ENCODE measurements at regions not wholly inside any gene's neighbourhood (a gene's known extent, or its start where the extent isn't known, plus 50 kb on each side); places are given as distances from the start of the nearest gene placed in this dataset.

GRCh38 chr1:101632548-101633272, 364.0 kb downstream of the OLFM3 start:
- DNase-seq (ENCODE audit: low spot score): no peak
- Histone ChIP-seq H3K36me3 (replicated peaks; ENCODE audit: insufficient read depth, low read depth) (no peaks in the 10 kb centered on the region), H3K4me3 (no peak overlapping the region), H3K27ac (no peak overlapping the region), H4K20me1 (ENCODE audit: insufficient read depth, poor library complexity, severe bottlenecking) (no peaks in the 10 kb centered on the region), H3K9me2 (replicated peaks; ENCODE audit: insufficient read depth) (no peaks in the 10 kb centered on the region), H3K4me1 (ENCODE audit: insufficient read depth) (no peaks in the 10 kb centered on the region), H2AFZ (no peak overlapping the region), H3K79me2 (no peaks in the 10 kb centered on the region), H3K27me3 (no peaks in the 10 kb centered on the region), H3K4me2 (no peak overlapping the region), H3K9me3 (ENCODE audit: low read depth) (no peaks in the 10 kb centered on the region)
- TF ChIP-seq EZH2 (IDR thresholded peaks at IDR 0.05; ENCODE audit: borderline replicate concordance): no peak
- TF ChIP-seq, protein P1, sequence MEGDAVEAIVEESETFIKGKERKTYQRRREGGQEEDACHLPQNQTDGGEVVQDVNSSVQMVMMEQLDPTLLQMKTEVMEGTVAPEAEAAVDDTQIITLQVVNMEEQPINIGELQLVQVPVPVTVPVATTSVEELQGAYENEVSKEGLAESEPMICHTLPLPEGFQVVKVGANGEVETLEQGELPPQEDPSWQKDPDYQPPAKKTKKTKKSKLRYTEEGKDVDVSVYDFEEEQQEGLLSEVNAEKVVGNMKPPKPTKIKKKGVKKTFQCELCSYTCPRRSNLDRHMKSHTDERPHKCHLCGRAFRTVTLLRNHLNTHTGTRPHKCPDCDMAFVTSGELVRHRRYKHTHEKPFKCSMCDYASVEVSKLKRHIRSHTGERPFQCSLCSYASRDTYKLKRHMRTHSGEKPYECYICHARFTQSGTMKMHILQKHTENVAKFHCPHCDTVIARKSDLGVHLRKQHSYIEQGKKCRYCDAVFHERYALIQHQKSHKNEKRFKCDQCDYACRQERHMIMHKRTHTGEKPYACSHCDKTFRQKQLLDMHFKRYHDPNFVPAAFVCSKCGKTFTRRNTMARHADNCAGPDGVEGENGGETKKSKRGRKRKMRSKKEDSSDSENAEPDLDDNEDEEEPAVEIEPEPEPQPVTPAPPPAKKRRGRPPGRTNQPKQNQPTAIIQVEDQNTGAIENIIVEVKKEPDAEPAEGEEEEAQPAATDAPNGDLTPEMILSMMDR (IDR thresholded peaks at IDR 0.05; ENCODE audit: poor library complexity): no peak
- no peak for TF ChIP-seq EZH2phosphoT487 (IDR thresholded peaks at IDR 0.05; ENCODE audit: low read depth, severe bottlenecking, unreplicated experiment)
- 70% methylated on average over 5 of the region's 5 CpGs for WGBS (ENCODE audit: low lambda C conversion rate, missing lambda C conversion rate)

DNA sequence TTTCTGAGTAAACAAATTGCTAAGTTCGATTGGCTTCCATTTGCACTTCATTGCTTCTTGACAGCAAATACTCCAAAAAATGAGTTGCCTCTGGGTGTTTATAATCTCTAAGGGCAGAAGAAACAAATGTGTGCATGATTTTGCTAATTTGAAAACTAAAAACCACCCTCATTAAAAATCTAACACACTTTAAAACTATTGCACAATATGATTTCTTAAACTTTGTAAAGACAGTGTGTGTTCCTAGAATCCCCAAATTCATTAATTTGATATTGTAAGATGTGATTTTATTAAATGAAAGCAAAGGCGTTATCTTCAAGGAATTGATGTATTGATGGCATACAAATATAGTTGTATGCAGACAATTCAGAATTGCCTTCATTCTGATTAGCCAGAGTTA, 350.9 kb downstream of the OLFM3 start:
- no peak for DNase-seq (ENCODE audit: low spot score)
- 78% methylated on average over 2 of the region's 2 CpGs for WGBS (ENCODE audit: low lambda C conversion rate, missing lambda C conversion rate)
- H3K79me2 ChIP-seq: no peaks in the 10 kb centered on the region
- no peak overlapping the region for H2AFZ ChIP-seq
- H3K27me3 ChIP-seq: no peaks in the 10 kb centered on the region
- H3K36me3 ChIP-seq (replicated peaks; ENCODE audit: insufficient read depth, low read depth): no peaks in the 10 kb centered on the region
- H3K4me1 ChIP-seq (ENCODE audit: insufficient read depth): no peaks in the 10 kb centered on the region
- H3K9me2 ChIP-seq (replicated peaks; ENCODE audit: insufficient read depth): no peaks in the 10 kb centered on the region
- H3K27ac ChIP-seq: no peak overlapping the region
- H3K9me3 ChIP-seq (ENCODE audit: low read depth): no peaks in the 10 kb centered on the region
- no peak overlapping the region for H3K4me3 ChIP-seq
- H4K20me1 ChIP-seq (ENCODE audit: insufficient read depth, poor library complexity, severe bottlenecking): no peaks in the 10 kb centered on the region
- no peak for TF ChIP-seq EZH2 (IDR thresholded peaks at IDR 0.05; ENCODE audit: borderline replicate concordance)
- TF ChIP-seq, protein P1 (IDR thresholded peaks at IDR 0.05; ENCODE audit: poor library complexity): no peak
- TF ChIP-seq EZH2phosphoT487 (IDR thresholded peaks at IDR 0.05; ENCODE audit: low read depth, severe bottlenecking, unreplicated experiment): no peak
- no peak overlapping the region for H3K4me2 ChIP-seq

DNA sequence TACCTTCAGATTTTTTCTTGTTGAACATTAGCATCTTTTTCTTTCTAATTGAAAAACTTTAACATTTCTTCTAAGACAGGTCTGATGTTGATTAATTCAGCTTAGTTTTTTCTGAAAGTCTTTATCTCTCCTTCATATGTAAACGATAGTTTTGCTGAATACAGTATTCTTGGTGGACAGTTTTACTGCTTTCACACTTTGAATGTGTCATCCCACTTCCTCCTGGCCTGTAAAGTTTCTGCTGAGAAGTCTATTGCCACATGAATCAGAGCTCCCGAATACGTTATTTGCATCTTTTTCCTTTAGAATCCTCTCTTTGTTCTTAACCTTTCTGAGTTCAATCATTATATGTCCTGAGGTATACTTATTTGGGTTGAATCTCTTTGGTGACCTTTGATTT, 344.2 kb downstream of the OLFM3 start:
- no peak overlapping the region for H3K4me3 ChIP-seq
- no peaks in the 10 kb centered on the region for H3K9me2 ChIP-seq (replicated peaks; ENCODE audit: insufficient read depth)
- H3K27me3 ChIP-seq: no peaks in the 10 kb centered on the region
- no peak overlapping the region for H3K4me2 ChIP-seq
- WGBS (ENCODE audit: low lambda C conversion rate, missing lambda C conversion rate): 89% methylated on average over 3 of the region's 3 CpGs
- DNase-seq (ENCODE audit: low spot score): no peak
- H3K79me2 ChIP-seq: no peaks in the 10 kb centered on the region
- H3K27ac ChIP-seq: no peak overlapping the region
- peaks cover 3% of the 10 kb centered on the region for H3K9me3 ChIP-seq (ENCODE audit: low read depth)
- no peak overlapping the region for H2AFZ ChIP-seq
- no peaks in the 10 kb centered on the region for H3K4me1 ChIP-seq (ENCODE audit: insufficient read depth)
- no peaks in the 10 kb centered on the region for H3K36me3 ChIP-seq (replicated peaks; ENCODE audit: insufficient read depth, low read depth)
- H4K20me1 ChIP-seq (ENCODE audit: insufficient read depth, poor library complexity, severe bottlenecking): no peaks in the 10 kb centered on the region
- TF ChIP-seq, protein P1 (IDR thresholded peaks at IDR 0.05; ENCODE audit: poor library complexity): no peak
- TF ChIP-seq EZH2 (IDR thresholded peaks at IDR 0.05; ENCODE audit: borderline replicate concordance): no peak
- no peak for TF ChIP-seq EZH2phosphoT487 (IDR thresholded peaks at IDR 0.05; ENCODE audit: low read depth, severe bottlenecking, unreplicated experiment)
